ENCODE measurements at regions not wholly inside any gene's neighbourhood (a gene's known extent, or its start where the extent isn't known, plus 50 kb on each side); places are given as distances from the start of the nearest gene placed in this dataset.

DNA sequence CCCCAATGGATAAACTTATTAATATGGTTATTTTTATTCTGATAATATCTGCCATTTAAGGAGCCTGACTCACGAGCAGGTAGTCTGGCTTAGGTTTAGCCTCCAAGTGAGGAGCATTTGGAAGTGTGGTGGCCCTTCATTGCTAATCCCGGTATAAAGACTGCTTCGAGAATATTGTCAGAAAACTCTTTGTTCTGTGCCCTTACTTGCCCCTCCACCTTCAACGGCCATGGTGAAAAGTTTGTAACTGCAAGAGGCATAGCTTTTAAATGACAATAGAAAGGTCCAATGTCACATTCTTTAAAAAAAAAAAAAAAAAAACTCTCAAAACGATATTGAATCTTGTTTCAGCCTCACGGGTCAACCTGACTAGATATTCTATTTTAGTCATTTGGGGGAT lies 157.4 kb upstream of the PROX1 start:
- Mint-ChIP-seq H3K27ac (no peak overlapping the region), H3K9me3 (peaks cover 3% of the 10 kb centered on the region), H3K4me3 (no peak overlapping the region), H3K27me3 (ENCODE audit: insufficient read depth, low read depth) (no peaks in the 10 kb centered on the region), H3K36me3 (no peaks in the 10 kb centered on the region), H3K4me1 (peaks cover 2% of the 10 kb centered on the region)
- peaks cover 11% of the 10 kb centered on the region for H3K4me1 ChIP-seq
- no peaks in the 10 kb centered on the region for H3K9me3 ChIP-seq (ENCODE audit: low read depth)
- no peak for DNase-seq (ENCODE audit: low spot score)
- no peaks in the 10 kb centered on the region for H3K27me3 ChIP-seq
- no peak overlapping the region for H3K4me3 ChIP-seq
- H4K20me1 ChIP-seq (ENCODE audit: low read depth), result no peaks in the 10 kb centered on the region
- H3K4me2 ChIP-seq, result no peak overlapping the region
- H3K27ac ChIP-seq, result no peak overlapping the region
- H2AFZ ChIP-seq (replicated peaks), result no peak overlapping the region
- no peaks in the 10 kb centered on the region for H3K79me2 ChIP-seq (ENCODE audit: low read depth)
- TF ChIP-seq, protein P1, sequence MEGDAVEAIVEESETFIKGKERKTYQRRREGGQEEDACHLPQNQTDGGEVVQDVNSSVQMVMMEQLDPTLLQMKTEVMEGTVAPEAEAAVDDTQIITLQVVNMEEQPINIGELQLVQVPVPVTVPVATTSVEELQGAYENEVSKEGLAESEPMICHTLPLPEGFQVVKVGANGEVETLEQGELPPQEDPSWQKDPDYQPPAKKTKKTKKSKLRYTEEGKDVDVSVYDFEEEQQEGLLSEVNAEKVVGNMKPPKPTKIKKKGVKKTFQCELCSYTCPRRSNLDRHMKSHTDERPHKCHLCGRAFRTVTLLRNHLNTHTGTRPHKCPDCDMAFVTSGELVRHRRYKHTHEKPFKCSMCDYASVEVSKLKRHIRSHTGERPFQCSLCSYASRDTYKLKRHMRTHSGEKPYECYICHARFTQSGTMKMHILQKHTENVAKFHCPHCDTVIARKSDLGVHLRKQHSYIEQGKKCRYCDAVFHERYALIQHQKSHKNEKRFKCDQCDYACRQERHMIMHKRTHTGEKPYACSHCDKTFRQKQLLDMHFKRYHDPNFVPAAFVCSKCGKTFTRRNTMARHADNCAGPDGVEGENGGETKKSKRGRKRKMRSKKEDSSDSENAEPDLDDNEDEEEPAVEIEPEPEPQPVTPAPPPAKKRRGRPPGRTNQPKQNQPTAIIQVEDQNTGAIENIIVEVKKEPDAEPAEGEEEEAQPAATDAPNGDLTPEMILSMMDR (IDR thresholded peaks at IDR 0.05), result no peak
- no peak for TF ChIP-seq EZH2 (IDR thresholded peaks at IDR 0.05)
- no peak for TF ChIP-seq EZH2phosphoT487 (IDR thresholded peaks at IDR 0.05)
- no peak overlapping the region for H3K9ac ChIP-seq
- no peaks in the 10 kb centered on the region for H3F3A ChIP-seq (ENCODE audit: low read depth)
- H3K36me3 ChIP-seq, result no peaks in the 10 kb centered on the region

GRCh38 chr1:213840575-213840974 lies 147.2 kb upstream of the PROX1 start:
- Mint-ChIP-seq H3K36me3 (no peaks in the 10 kb centered on the region), H3K27me3 (ENCODE audit: insufficient read depth, low read depth) (no peaks in the 10 kb centered on the region), H3K4me3 (no peak overlapping the region), H3K4me1 (no peaks in the 10 kb centered on the region), H3K27ac (no peak overlapping the region), H3K9me3 (no peaks in the 10 kb centered on the region)
- H3K9ac ChIP-seq, result no peak overlapping the region
- TF ChIP-seq EZH2 (IDR thresholded peaks at IDR 0.05) (no peak), EZH2phosphoT487 (IDR thresholded peaks at IDR 0.05) (no peak)
- TF ChIP-seq, protein P1 (IDR thresholded peaks at IDR 0.05), result no peak
- no peaks in the 10 kb centered on the region for H3K27me3 ChIP-seq
- no peak overlapping the region for H3K27ac ChIP-seq
- no peaks in the 10 kb centered on the region for H3F3A ChIP-seq (ENCODE audit: low read depth)
- no peak overlapping the region for H2AFZ ChIP-seq (replicated peaks)
- no peak for DNase-seq (ENCODE audit: low spot score)
- no peak overlapping the region for H3K4me3 ChIP-seq
- H3K9me3 ChIP-seq (ENCODE audit: low read depth), result no peaks in the 10 kb centered on the region
- H3K4me1 ChIP-seq, result no peaks in the 10 kb centered on the region
- H4K20me1 ChIP-seq (ENCODE audit: low read depth), result no peaks in the 10 kb centered on the region
- H3K79me2 ChIP-seq (ENCODE audit: low read depth), result no peaks in the 10 kb centered on the region
- no peaks in the 10 kb centered on the region for H3K36me3 ChIP-seq
- no peak overlapping the region for H3K4me2 ChIP-seq

GRCh38 chr1:213844632-213845031 lies 143.1 kb upstream of the PROX1 start:
- H3K79me2 ChIP-seq (ENCODE audit: low read depth), result no peaks in the 10 kb centered on the region
- DNase-seq (ENCODE audit: low spot score), result no peak
- no peak overlapping the region for H3K4me3 ChIP-seq
- Mint-ChIP-seq H3K27me3 (ENCODE audit: insufficient read depth, low read depth) (no peaks in the 10 kb centered on the region), H3K4me1 (no peaks in the 10 kb centered on the region), H3K36me3 (no peaks in the 10 kb centered on the region), H3K9me3 (no peaks in the 10 kb centered on the region), H3K27ac (peak overlapping the region; percentile 55), H3K4me3 (no peak overlapping the region)
- H3K4me2 ChIP-seq, result no peak overlapping the region
- H3K9me3 ChIP-seq (ENCODE audit: low read depth), result no peaks in the 10 kb centered on the region
- H2AFZ ChIP-seq (replicated peaks), result no peak overlapping the region
- H3K4me1 ChIP-seq, result no peaks in the 10 kb centered on the region
- no peaks in the 10 kb centered on the region for H3F3A ChIP-seq (ENCODE audit: low read depth)
- TF ChIP-seq EZH2phosphoT487 (IDR thresholded peaks at IDR 0.05), result no peak
- TF ChIP-seq, protein P1 (IDR thresholded peaks at IDR 0.05), result no peak
- TF ChIP-seq EZH2 (IDR thresholded peaks at IDR 0.05), result no peak
- no peak overlapping the region for H3K27ac ChIP-seq
- H3K9ac ChIP-seq, result no peak overlapping the region
- no peaks in the 10 kb centered on the region for H3K36me3 ChIP-seq
- H3K27me3 ChIP-seq, result no peaks in the 10 kb centered on the region
- H4K20me1 ChIP-seq (ENCODE audit: low read depth), result no peaks in the 10 kb centered on the region

Measured in neural progenitor cell (in vitro differentiated cells).